DOHH2 (cell line): ENCODE measurements at regions not wholly inside any gene's neighbourhood (a gene's known extent, or its start where the extent isn't known, plus 50 kb on each side); places are given as distances from the start of the nearest gene placed in this dataset.

ENCODE experiments used
- H3F3A ChIP-seq: fragments of 200-600 bp; sonication (generic), shearing (Covaris generic); 2 replicates; pipeline ENCODE4 v1.6.0; 2016; ENCODE audit warnings: antibody characterized with exemption, mild to moderate bottlenecking; ENCODE audit not compliant: control insufficient read depth, insufficient read depth
- H3K27ac ChIP-seq: fragments of 200-600 bp; sonication (generic); 2 replicates; pipeline ENCODE4 v1.5.1; 2014; ENCODE audit warnings: low read depth, mild to moderate bottlenecking, low read length, moderate library complexity
- H3K27me3 ChIP-seq: fragments of 200-600 bp; sonication (generic); 2 replicates; pipeline ENCODE4 v1.6.1; 2014; ENCODE audit warnings: mild to moderate bottlenecking, low read length, mixed read lengths; ENCODE audit not compliant: control insufficient read depth
- H3K36me3 ChIP-seq: fragments of 200-600 bp; sonication (generic); 2 replicates; pipeline ENCODE4 v1.6.1; 2014; ENCODE audit warnings: mild to moderate bottlenecking, low read length, moderate library complexity, mixed read lengths; ENCODE audit not compliant: control insufficient read depth
- H3K4me1 ChIP-seq: fragments of 200-600 bp; sonication (generic); 2 replicates; pipeline ENCODE4 v1.6.1; 2014; ENCODE audit warnings: mild to moderate bottlenecking, low read length, mixed read lengths; ENCODE audit not compliant: control insufficient read depth
- H3K4me2 ChIP-seq: fragments of 200-600 bp; sonication (generic); 2 replicates; pipeline ENCODE4 v1.6.0; 2014; ENCODE audit warnings: mild to moderate bottlenecking, low read length, moderate library complexity
- H3K4me3 ChIP-seq: fragments of 200-600 bp; sonication (generic); 2 replicates; pipeline ENCODE4 v1.5.1; 2014; ENCODE audit warnings: mild to moderate bottlenecking, low read length, mixed read lengths
- H3K79me2 ChIP-seq: fragments of 200-600 bp; sonication (generic); 2 replicates; pipeline ENCODE4 v1.6.1; 2014; ENCODE audit warnings: mild to moderate bottlenecking, low read length, mixed read lengths; ENCODE audit not compliant: control insufficient read depth
- H3K9me2 ChIP-seq: fragments of 200-600 bp; sonication (generic); replicated peaks from 2 replicates; pipeline ENCODE4 v1.6.1; 2014; ENCODE audit warnings: mild to moderate bottlenecking, low read length, mixed read lengths; ENCODE audit not compliant: control insufficient read depth
- H3K9me3 ChIP-seq: fragments of 200-600 bp; sonication (generic); 2 replicates; pipeline ENCODE4 v1.6.1; 2014; ENCODE audit warnings: antibody characterized with exemption, low read length, mixed read lengths; ENCODE audit not compliant: control insufficient read depth, insufficient read depth
- H4K20me1 ChIP-seq: fragments of 200-600 bp; sonication (generic); 2 replicates; pipeline ENCODE4 v1.6.0; 2014; ENCODE audit warnings: low read depth, mild to moderate bottlenecking, antibody characterized with exemption, low read length, moderate library complexity; ENCODE audit not compliant: control insufficient read depth, insufficient read depth
- EZH2phosphoT487 ChIP-seq: fragments of 200-600 bp; sonication (generic); IDR thresholded peaks from 2 replicates; pipeline ENCODE4 v1.6.1; 2017; ENCODE audit warnings: borderline replicate concordance, mild to moderate bottlenecking, antibody characterized with exemption, low read length, moderate library complexity, mixed read lengths
- TF ChIP-seq, protein P1 (sequence below): fragments of 200-600 bp; sonication (generic); IDR thresholded peaks from one replicate; pipeline ENCODE4 v1.5.1; 2014; ENCODE audit warnings: antibody characterized with exemption, mild to moderate bottlenecking, low read depth, low read length; ENCODE audit not compliant: poor library complexity, severe bottlenecking

DNA sequence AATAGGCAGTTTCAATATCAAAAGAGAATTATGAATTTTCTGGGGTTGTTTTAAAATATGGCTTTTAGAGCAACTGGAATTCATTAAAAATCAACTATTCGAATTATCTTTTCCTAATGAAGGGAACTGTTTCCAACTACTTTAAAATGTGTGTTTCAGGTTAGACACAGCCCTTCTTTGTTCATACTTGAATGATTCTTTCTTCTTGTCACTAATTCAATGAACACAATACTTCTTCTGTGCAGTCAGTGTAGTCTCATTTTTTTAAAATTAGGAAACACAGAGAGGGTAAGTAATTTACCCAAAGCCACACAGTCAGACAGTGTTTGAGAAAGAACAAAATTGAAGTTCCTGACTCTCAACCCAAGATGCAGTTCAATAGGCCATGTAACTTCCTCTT is 414.0 kb downstream of the CCDC91 start:
- Histone ChIP-seq H3K4me2 (no peak overlapping the region), H3K9me2 (no peaks in the 10 kb centered on the region), H3K4me3 (no peak overlapping the region), H3K27me3 (no peaks in the 10 kb centered on the region), H3K36me3 (no peaks in the 10 kb centered on the region), H3K4me1 (no peaks in the 10 kb centered on the region), H4K20me1 (no peaks in the 10 kb centered on the region), H3K79me2 (no peaks in the 10 kb centered on the region), H3K27ac (no peak overlapping the region), H3K9me3 (no peaks in the 10 kb centered on the region; the same call in 1 of the 2 replicates), H3F3A (no peaks in the 10 kb centered on the region)
- TF ChIP-seq, protein P1, sequence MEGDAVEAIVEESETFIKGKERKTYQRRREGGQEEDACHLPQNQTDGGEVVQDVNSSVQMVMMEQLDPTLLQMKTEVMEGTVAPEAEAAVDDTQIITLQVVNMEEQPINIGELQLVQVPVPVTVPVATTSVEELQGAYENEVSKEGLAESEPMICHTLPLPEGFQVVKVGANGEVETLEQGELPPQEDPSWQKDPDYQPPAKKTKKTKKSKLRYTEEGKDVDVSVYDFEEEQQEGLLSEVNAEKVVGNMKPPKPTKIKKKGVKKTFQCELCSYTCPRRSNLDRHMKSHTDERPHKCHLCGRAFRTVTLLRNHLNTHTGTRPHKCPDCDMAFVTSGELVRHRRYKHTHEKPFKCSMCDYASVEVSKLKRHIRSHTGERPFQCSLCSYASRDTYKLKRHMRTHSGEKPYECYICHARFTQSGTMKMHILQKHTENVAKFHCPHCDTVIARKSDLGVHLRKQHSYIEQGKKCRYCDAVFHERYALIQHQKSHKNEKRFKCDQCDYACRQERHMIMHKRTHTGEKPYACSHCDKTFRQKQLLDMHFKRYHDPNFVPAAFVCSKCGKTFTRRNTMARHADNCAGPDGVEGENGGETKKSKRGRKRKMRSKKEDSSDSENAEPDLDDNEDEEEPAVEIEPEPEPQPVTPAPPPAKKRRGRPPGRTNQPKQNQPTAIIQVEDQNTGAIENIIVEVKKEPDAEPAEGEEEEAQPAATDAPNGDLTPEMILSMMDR: no peak
- TF ChIP-seq EZH2phosphoT487: no peak

DNA sequence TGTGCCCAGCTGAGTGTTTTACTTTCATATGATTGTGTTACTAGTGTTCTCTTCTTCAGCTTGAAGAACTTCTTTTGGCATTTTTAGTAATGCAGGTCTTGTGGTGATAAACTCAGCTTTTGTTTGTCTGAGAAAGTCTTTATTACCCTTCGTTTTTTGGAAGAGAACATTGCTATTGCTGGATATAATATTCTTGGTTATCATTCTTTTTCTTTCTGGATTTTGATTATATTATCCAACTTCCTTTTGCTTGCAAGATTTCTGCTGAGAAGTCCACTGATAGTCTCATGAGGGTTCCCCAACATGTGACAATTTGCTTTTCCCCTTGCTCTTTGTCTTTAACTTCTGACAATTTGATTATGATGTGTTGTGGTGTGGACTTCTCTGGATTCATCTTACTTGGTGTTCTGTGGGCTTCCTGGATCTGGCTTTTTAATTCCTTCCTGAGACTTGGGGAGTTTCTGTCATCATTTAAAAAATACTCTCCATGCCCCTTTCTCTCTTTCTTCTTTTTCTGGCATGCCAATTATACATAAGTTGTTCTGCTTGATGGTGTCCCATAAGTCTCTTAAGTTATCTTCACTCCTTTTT is 416.8 kb downstream of the CCDC91 start:
- Histone ChIP-seq H3K27me3 (no peaks in the 10 kb centered on the region), H3K4me1 (no peaks in the 10 kb centered on the region), H3K36me3 (no peaks in the 10 kb centered on the region), H3K27ac (no peak overlapping the region), H4K20me1 (no peaks in the 10 kb centered on the region), H3K9me2 (no peaks in the 10 kb centered on the region), H3K9me3 (no peaks in the 10 kb centered on the region; the same call in 1 of the 2 replicates), H3K4me2 (no peak overlapping the region), H3F3A (no peaks in the 10 kb centered on the region), H3K79me2 (no peaks in the 10 kb centered on the region), H3K4me3 (no peak overlapping the region)
- TF ChIP-seq EZH2phosphoT487: no peak
- TF ChIP-seq, protein P1: no peak

DNA sequence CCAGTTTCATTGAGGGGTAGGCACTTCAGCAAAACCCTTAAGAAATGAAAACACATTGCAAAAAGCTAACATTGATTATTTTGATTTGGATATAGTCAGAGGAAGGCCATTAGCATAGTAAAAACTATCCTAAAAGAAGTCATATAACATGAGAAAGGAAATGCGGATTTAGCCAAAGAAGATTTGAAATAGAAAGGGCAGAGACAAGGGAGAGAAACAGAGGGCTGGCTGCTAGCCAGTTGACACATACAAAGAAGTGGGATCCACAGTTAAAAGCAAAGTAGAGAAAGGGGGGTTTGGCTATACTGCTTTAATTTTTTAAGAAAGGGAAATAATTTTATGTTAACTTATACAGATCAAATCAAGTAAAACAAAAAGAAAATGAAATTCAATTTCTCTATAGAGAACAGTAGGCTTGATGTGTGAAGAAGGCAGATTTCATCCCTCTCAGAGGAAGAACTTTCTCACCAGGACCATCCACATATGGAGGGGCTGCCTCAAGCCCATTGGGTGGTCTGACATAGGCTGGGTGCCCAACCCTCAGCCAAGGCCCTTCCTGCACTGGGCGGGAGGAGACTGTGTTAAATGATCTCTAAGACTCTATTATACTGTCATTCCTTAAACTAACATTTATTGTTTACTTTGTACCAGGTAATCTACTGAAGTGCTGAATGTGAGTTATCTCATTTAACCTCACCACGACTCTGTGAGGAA is 420.3 kb downstream of the CCDC91 start:
- Histone ChIP-seq H3K36me3 (no peaks in the 10 kb centered on the region), H3K79me2 (no peaks in the 10 kb centered on the region), H3K27ac (no peak overlapping the region), H3F3A (no peaks in the 10 kb centered on the region), H3K4me2 (no peak overlapping the region), H3K4me1 (no peaks in the 10 kb centered on the region), H3K9me2 (no peaks in the 10 kb centered on the region), H3K9me3 (no peaks in the 10 kb centered on the region; the same call in 1 of the 2 replicates), H3K4me3 (no peak overlapping the region), H3K27me3 (no peaks in the 10 kb centered on the region), H4K20me1 (no peaks in the 10 kb centered on the region)
- TF ChIP-seq, protein P1: no peak
- no peak for TF ChIP-seq EZH2phosphoT487
